HCT116 (cell line): ENCODE measurements at regions not wholly inside any gene's neighbourhood (a gene's known extent, or its start where the extent isn't known, plus 50 kb on each side); places are given as distances from the start of the nearest gene placed in this dataset.

Experiments used
- CBX3 ChIP-seq: IDR thresholded peaks from 2 replicates; pipeline ENCODE4 v1.6.1; 2012; ENCODE audit warnings: low read depth
- EZH2 ChIP-seq: fragments of 200-600 bp; sonication (generic); IDR thresholded peaks from 2 replicates; pipeline ENCODE4 v1.6.1; 2017; ENCODE audit warnings: antibody characterized with exemption, mixed run types
- POLR2A ChIP-seq: IDR thresholded peaks from 2 replicates; pipeline ENCODE4 v1.7.0; 2011; ENCODE audit warnings: borderline replicate concordance; ENCODE audit not compliant: insufficient read depth, insufficient read length; ENCODE audit errors: extremely low read depth
- POLR2AphosphoS5 ChIP-seq: IDR thresholded peaks from 2 replicates; pipeline ENCODE4 v1.6.1; 2011; ENCODE audit warnings: mild to moderate bottlenecking, low read depth, low read length, moderate library complexity
- RAD21 ChIP-seq: IDR thresholded peaks from 2 replicates; pipeline ENCODE4 v1.6.1; 2012; ENCODE audit warnings: low read depth, mild to moderate bottlenecking
- SIN3A ChIP-seq: IDR thresholded peaks from 2 replicates; pipeline ENCODE4 v1.6.1; 2012; ENCODE audit warnings: low read depth
- SRF ChIP-seq: IDR thresholded peaks from 2 replicates; pipeline ENCODE4 v1.6.1; 2012; ENCODE audit warnings: low read depth
- TCF7L2 ChIP-seq: IDR thresholded peaks from 2 replicates; pipeline ENCODE4 v1.7.0; 2011; ENCODE audit warnings: borderline replicate concordance, inconsistent platforms; ENCODE audit not compliant: insufficient read depth, insufficient read length; ENCODE audit errors: extremely low read depth
- ZNF274 ChIP-seq: fragments of 200-500 bp; sonication (Bioruptor generic); IDR thresholded peaks from 2 replicates; pipeline ENCODE4 v1.6.1; 2014; ENCODE audit warnings: mild to moderate bottlenecking, low read depth, low read length, inconsistent platforms
- TF ChIP-seq, protein P1 (sequence below), 3 experiments: fragments of 200-600 bp in 1 of 3; sonication (generic) in 1 of 3; IDR thresholded peaks in 2 of 3; conservative IDR thresholded peaks in 1 of 3; 2 replicates each; pipeline ENCODE4 v1.5.1; 2012 to 2017; ENCODE audit warnings: low read depth in 2 of 3, low read length in 2 of 3, antibody characterized with exemption in 1 of 3, borderline replicate concordance in 1 of 3, control low read depth in 1 of 3, mild to moderate bottlenecking in 1 of 3, mixed read lengths in 1 of 3, mixed run types in 1 of 3, moderate library complexity in 1 of 3; ENCODE audit not compliant: insufficient read depth in 1 of 3

DNA sequence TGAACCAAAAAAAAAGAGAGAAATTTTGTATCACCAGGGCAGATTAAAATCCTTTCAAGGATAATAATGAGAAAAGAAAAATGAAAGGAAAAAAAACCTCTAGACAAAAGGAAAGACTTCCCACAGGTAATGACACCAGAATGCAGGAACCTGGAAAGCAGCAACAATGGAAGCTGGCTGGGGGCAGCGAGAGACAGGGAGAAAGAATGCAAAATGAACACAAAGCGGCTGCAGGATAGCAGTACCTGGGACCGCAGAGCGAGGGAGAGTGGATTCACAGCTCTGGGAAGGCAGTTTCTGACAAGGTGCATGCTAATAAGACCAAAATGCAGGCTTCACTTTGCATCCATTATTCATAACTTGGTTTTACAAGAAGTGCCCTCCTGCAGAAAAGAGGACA, 349.0 kb downstream of the SIPA1L2 start:
- TF ChIP-seq EZH2 (no peak), ZNF274 (no peak), POLR2AphosphoS5 (no peak), POLR2A (no peak), SIN3A (no peak), RAD21 (no peak), CBX3 (no peak), SRF (no peak), TCF7L2 (no peak)
- TF ChIP-seq, protein P1, sequence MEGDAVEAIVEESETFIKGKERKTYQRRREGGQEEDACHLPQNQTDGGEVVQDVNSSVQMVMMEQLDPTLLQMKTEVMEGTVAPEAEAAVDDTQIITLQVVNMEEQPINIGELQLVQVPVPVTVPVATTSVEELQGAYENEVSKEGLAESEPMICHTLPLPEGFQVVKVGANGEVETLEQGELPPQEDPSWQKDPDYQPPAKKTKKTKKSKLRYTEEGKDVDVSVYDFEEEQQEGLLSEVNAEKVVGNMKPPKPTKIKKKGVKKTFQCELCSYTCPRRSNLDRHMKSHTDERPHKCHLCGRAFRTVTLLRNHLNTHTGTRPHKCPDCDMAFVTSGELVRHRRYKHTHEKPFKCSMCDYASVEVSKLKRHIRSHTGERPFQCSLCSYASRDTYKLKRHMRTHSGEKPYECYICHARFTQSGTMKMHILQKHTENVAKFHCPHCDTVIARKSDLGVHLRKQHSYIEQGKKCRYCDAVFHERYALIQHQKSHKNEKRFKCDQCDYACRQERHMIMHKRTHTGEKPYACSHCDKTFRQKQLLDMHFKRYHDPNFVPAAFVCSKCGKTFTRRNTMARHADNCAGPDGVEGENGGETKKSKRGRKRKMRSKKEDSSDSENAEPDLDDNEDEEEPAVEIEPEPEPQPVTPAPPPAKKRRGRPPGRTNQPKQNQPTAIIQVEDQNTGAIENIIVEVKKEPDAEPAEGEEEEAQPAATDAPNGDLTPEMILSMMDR (IDR thresholded peaks at IDR 0.05 in 2 of 3, conservative IDR thresholded peaks at IDR 0.05 in 1 of 3; ENCODE audit: borderline replicate concordance in 1 of 3, insufficient read depth in 1 of 3, low read depth in 2 of 3, low read length in 2 of 3), result no peak
